Osteoblast (primary cell): ENCODE measurements at regions not wholly inside any gene's neighbourhood (a gene's known extent, or its start where the extent isn't known, plus 50 kb on each side); places are given as distances from the start of the nearest gene placed in this dataset.

ENCODE experiments used
- DNase-seq: peaks from one replicate; pipeline ENCODE4 v3.0.0; 2011; ENCODE audit warnings: low spot score, mixed read lengths; ENCODE audit not compliant: insufficient read length; ENCODE audit errors: missing footprints
- H2AFZ ChIP-seq: 2 replicates; pipeline ENCODE4 v1.6.0; 2011; ENCODE audit warnings: mild to moderate bottlenecking, low read length
- H3K27ac ChIP-seq: 2 replicates; pipeline ENCODE4 v1.5.1; 2011; ENCODE audit warnings: mild to moderate bottlenecking, low read depth, low read length, moderate library complexity
- H3K27me3 ChIP-seq: 2 replicates; pipeline ENCODE4 v1.6.0; 2012; ENCODE audit warnings: mild to moderate bottlenecking, control low read depth, inconsistent platforms, low read length, moderate library complexity; ENCODE audit not compliant: insufficient read depth
- H3K36me3 ChIP-seq: 2 replicates; pipeline ENCODE4 v1.5.1; 2011; ENCODE audit warnings: mild to moderate bottlenecking, low read length, control low read depth, moderate library complexity; ENCODE audit not compliant: insufficient read depth
- H3K4me1 ChIP-seq: 2 replicates; pipeline ENCODE4 v1.5.1; 2011; ENCODE audit warnings: mild to moderate bottlenecking, low read length, control low read depth, moderate library complexity; ENCODE audit not compliant: insufficient read depth
- H3K4me2 ChIP-seq: 2 replicates; pipeline ENCODE4 v1.6.0; 2011; ENCODE audit warnings: mild to moderate bottlenecking, low read length; ENCODE audit not compliant: insufficient read depth
- H3K4me3 ChIP-seq: fragments of 200-600 bp; sonication (generic); 3 replicates; pipeline ENCODE4 v1.5.1; 2012; ENCODE audit warnings: mild to moderate bottlenecking, low read length, inconsistent platforms; ENCODE audit not compliant: insufficient read depth
- H3K79me2 ChIP-seq: 2 replicates; pipeline ENCODE4 v1.6.0; 2012; ENCODE audit warnings: mild to moderate bottlenecking, low read length, control low read depth, inconsistent platforms; ENCODE audit not compliant: insufficient read depth
- H3K9me3 ChIP-seq: 2 replicates; pipeline ENCODE4 v1.5.1; 2011; ENCODE audit warnings: low read depth, low read length, control low read depth
- H4K20me1 ChIP-seq: 2 replicates; pipeline ENCODE4 v1.6.0; 2012; ENCODE audit warnings: mild to moderate bottlenecking, low read length, control low read depth; ENCODE audit not compliant: insufficient read depth
- TF ChIP-seq, protein P1 (sequence below): IDR thresholded peaks from 2 replicates; pipeline ENCODE4 v1.5.1; 2011; ENCODE audit warnings: mild to moderate bottlenecking, low read depth, low read length, moderate library complexity; ENCODE audit errors: extremely low read depth

DNA sequence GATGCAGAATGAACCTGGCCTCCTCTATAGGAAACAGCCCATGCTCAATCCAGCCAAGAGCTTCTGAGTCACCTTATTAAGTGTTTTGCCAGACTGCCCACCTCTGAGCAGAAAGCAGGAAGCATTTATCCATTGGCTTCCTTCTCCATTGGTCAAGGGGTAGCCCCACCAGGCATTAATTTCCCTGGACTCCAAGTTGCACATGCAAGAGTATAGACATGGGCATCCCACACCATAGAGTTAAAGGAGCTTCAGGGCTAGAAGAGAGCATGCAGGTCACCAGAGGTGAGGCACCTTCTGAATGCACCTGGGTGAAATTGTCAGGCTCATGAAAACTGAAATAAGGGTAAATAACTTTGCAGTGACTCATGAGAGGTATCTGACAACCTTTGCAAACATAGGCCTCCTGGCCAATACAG is 230.8 kb upstream of the STAC start:
- H4K20me1 ChIP-seq = no peaks in the 10 kb centered on the region
- TF ChIP-seq, protein P1, sequence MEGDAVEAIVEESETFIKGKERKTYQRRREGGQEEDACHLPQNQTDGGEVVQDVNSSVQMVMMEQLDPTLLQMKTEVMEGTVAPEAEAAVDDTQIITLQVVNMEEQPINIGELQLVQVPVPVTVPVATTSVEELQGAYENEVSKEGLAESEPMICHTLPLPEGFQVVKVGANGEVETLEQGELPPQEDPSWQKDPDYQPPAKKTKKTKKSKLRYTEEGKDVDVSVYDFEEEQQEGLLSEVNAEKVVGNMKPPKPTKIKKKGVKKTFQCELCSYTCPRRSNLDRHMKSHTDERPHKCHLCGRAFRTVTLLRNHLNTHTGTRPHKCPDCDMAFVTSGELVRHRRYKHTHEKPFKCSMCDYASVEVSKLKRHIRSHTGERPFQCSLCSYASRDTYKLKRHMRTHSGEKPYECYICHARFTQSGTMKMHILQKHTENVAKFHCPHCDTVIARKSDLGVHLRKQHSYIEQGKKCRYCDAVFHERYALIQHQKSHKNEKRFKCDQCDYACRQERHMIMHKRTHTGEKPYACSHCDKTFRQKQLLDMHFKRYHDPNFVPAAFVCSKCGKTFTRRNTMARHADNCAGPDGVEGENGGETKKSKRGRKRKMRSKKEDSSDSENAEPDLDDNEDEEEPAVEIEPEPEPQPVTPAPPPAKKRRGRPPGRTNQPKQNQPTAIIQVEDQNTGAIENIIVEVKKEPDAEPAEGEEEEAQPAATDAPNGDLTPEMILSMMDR = no peak

GRCh38 chr3:36155515-36155914 is 224.8 kb upstream of the STAC start:
- Histone ChIP-seq H3K9me3 (no peaks in the 10 kb centered on the region), H3K27ac (no peak overlapping the region), H3K27me3 (no peaks in the 10 kb centered on the region), H3K4me2 (no peak overlapping the region), H3K4me1 (no peaks in the 10 kb centered on the region), H3K36me3 (no peaks in the 10 kb centered on the region), H4K20me1 (no peaks in the 10 kb centered on the region), H2AFZ (no peak overlapping the region), H3K4me3 (no peak overlapping the region), H3K79me2 (no peaks in the 10 kb centered on the region)
- TF ChIP-seq, protein P1 = no peak
- DNase-seq = no peak

More for the DNA sequence above, 230.8 kb upstream of the STAC start:
- no peak for DNase-seq
- no peaks in the 10 kb centered on the region for H3K79me2 ChIP-seq
- H3K36me3 ChIP-seq = no peaks in the 10 kb centered on the region
- H2AFZ ChIP-seq = no peak overlapping the region
- no peaks in the 10 kb centered on the region for H3K4me1 ChIP-seq
- no peak overlapping the region for H3K4me2 ChIP-seq
- no peaks in the 10 kb centered on the region for H3K9me3 ChIP-seq
- no peak overlapping the region for H3K4me3 ChIP-seq
- no peak overlapping the region for H3K27ac ChIP-seq
- H3K27me3 ChIP-seq = no peaks in the 10 kb centered on the region

DNA sequence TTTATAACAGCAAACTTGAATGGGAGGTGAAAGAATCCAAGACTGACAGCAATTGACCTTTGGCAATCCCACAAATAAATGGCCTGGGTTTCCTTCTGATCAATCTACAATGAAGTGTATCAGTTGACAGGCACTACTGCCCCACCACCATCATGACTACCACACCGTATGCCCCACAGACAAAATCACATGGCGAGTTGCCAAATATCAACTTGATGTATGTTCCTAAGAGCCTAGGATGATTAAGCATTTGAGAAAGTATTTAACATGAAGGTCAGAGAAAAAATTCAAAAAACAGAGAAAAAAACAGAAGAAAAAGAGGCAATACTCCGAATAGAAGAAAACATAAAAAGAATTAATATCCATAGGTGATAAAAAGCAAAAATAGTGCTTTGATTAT is 215.9 kb upstream of the STAC start:
- Histone ChIP-seq H3K9me3 (no peaks in the 10 kb centered on the region), H3K79me2 (no peaks in the 10 kb centered on the region), H3K4me2 (no peak overlapping the region), H3K27ac (no peak overlapping the region), H3K4me1 (no peaks in the 10 kb centered on the region), H3K4me3 (no peak overlapping the region), H2AFZ (no peak overlapping the region), H4K20me1 (no peaks in the 10 kb centered on the region), H3K27me3 (no peaks in the 10 kb centered on the region), H3K36me3 (no peaks in the 10 kb centered on the region)
- TF ChIP-seq, protein P1 = no peak
- no peak for DNase-seq

GRCh38 chr3:36165509-36166290 is 214.6 kb upstream of the STAC start:
- Histone ChIP-seq H3K27ac (no peak overlapping the region), H3K79me2 (no peaks in the 10 kb centered on the region), H3K27me3 (no peaks in the 10 kb centered on the region), H3K4me2 (no peak overlapping the region), H3K9me3 (no peaks in the 10 kb centered on the region), H3K36me3 (no peaks in the 10 kb centered on the region), H4K20me1 (no peaks in the 10 kb centered on the region), H3K4me1 (no peaks in the 10 kb centered on the region), H3K4me3 (no peak overlapping the region), H2AFZ (no peak overlapping the region)
- no peak for DNase-seq
- TF ChIP-seq, protein P1 = no peak
